ENCODE measurements at regions not wholly inside any gene's neighbourhood (a gene's known extent, or its start where the extent isn't known, plus 50 kb on each side); places are given as distances from the start of the nearest gene placed in this dataset.

DNA sequence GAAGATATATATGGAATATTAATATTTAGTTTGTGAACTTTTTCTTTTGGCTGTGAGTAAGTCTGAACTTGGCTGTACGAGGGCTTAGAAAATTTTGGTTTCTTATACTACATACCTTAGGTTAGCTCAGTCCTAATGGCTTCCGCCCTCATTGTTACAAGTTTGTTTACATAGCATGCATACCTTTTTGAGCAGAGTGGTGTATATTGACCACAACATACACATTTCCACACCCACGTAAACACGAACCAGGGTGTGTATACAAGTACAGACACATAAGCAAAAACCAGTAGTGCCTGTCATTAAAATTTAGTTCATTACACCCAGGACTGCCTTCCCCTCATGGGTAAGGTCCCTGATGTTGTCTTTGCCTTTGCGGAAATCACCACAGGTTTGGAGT, 230.2 kb upstream of the RGS6 start:
- POLR2A ChIA-PET (ENCODE audit: unreplicated experiment) = interaction anchor here (0.5 kb wide), 1 partner anchor 125 kb away, joined by 4 read pairs; no protein-coding TSS in a partner anchor
- peak overlapping the region; percentile 82 for H4K91ac ChIP-seq (ENCODE audit: insufficient read depth, low read depth, low read length)
- H3K14ac ChIP-seq (replicated peaks; ENCODE audit: low read depth, low read length) = peak overlapping the region; percentile 80
- H2BK15ac ChIP-seq (ENCODE audit: low read depth, low read length) = peak overlapping the region; percentile 31; the same call in 1 of the 3 replicates
- H3K4me2 ChIP-seq (ENCODE audit: low read depth, low read length) = peak overlapping the region; percentile 69
- peaks cover 3% of the 10 kb centered on the region; the same call in 1 of the 2 replicates for H3K36me3 ChIP-seq (ENCODE audit: control insufficient read depth, insufficient read depth, low read length)
- peak overlapping the region; percentile 76; the same call in 1 of the 2 replicates for H4K5ac ChIP-seq (ENCODE audit: low read depth, low read length)
- peaks cover 21% of the 10 kb centered on the region for H3K4me1 ChIP-seq (ENCODE audit: control insufficient read depth, insufficient read depth, low read length)
- H2AK5ac ChIP-seq (ENCODE audit: low read depth, low read length) = peak overlapping the region; percentile 79
- H3K4me3 ChIP-seq (ENCODE audit: insufficient read depth, low read depth, low read length) = no peak overlapping the region
- no peaks in the 10 kb centered on the region for H4K20me1 ChIP-seq (ENCODE audit: insufficient read depth, low read length)
- TF ChIP-seq FOS (IDR thresholded peaks at IDR 0.05; ENCODE audit: low read depth, low read length) (no peak), MAFK (IDR thresholded peaks at IDR 0.05; ENCODE audit: low read depth, low read length) (no peak; the same call in 1 of the 2 replicates), BHLHE40 (IDR thresholded peaks at IDR 0.05; ENCODE audit: low read depth, low read length) (peak; percentile 64), RFX5 (IDR thresholded peaks at IDR 0.05; ENCODE audit: low read depth, low read length) (no peak), USF2 (IDR thresholded peaks at IDR 0.05; ENCODE audit: low read depth, low read length) (no peak), RCOR1 (IDR thresholded peaks at IDR 0.05; ENCODE audit: insufficient replicate concordance, low read length) (no peak)
- peak overlapping the region; percentile 80 for H2BK5ac ChIP-seq (ENCODE audit: low read depth, low read length, poor library complexity, severe bottlenecking)
- CTCF ChIA-PET = interaction anchor here (0.6 kb wide), 1 partner anchor 9 kb away, joined by 4 read pairs; no protein-coding TSS in a partner anchor
- no peaks in the 10 kb centered on the region for H3K9me3 ChIP-seq (ENCODE audit: control insufficient read depth, insufficient read depth, low read length)
- in situ Hi-C loops (cut with MboI; ENCODE audit: low sequenced_read_pairs) = no loop called here
- peak overlapping the region; percentile 71; the same call in 1 of the 2 replicates for H3K18ac ChIP-seq (ENCODE audit: low read depth, low read length)
- H3K27ac ChIP-seq (ENCODE audit: insufficient read depth, low read length) = peak overlapping the region; percentile 70
- peak overlapping the region; percentile 75 for H2AK9ac ChIP-seq (replicated peaks; ENCODE audit: low read depth, low read length, poor library complexity)
- ATAC-seq (ENCODE audit: low read depth) (peak; percentile 62), DNase-seq (peak; percentile 89)
- H3K9ac ChIP-seq (ENCODE audit: low read depth, low read length) = peak overlapping the region; percentile 35; the same call in 1 of the 2 replicates
- intact Hi-C loops (cut with micrococcal nuclease) = loop anchor here (5.0 kb wide), 1 partner anchor 35 kb away; no protein-coding TSS in a partner anchor
- no peaks in the 10 kb centered on the region for H3K27me3 ChIP-seq (ENCODE audit: control insufficient read depth, insufficient read depth, low read length)
- no peak overlapping the region for H2AFZ ChIP-seq (replicated peaks; ENCODE audit: low read length, poor library complexity)
- H3K23ac ChIP-seq (ENCODE audit: low read depth, low read length) = peak overlapping the region; percentile 66; the same call in 1 of the 2 replicates
- H4K8ac ChIP-seq (ENCODE audit: low read depth in 2 of 2, low read length in 2 of 2) = peak overlapping the region in 1 of 2 experiments; percentile 61; a peak in 1 of 4 replicates
- peak overlapping the region; percentile 88 for H3K4ac ChIP-seq (ENCODE audit: low read depth, low read length)
- H2BK120ac ChIP-seq (ENCODE audit: low read depth, low read length) = peak overlapping the region; percentile 81
- H3K56ac ChIP-seq (ENCODE audit: extremely low read depth, insufficient read depth, low read length) = no peak overlapping the region
- BruUV-seq (replicated peaks) = no TSS peak
- WGBS, 2 experiments (ENCODE audit: extremely low coverage in 2 of 2, insufficient read length in 1 of 2) = 100% methylated on average over 1 of the region's 5 CpGs; no CpG with 5 or more reads in 1 of the 2 experiments
- H2BK20ac ChIP-seq (ENCODE audit: low read depth, low read length) = peak overlapping the region; percentile 71
- H3K79me1 ChIP-seq (ENCODE audit: low read depth in 1 of 2, low read length in 2 of 2) = peaks cover 9 to 19% of the 10 kb centered on the region in 2 experiments; a peak in 2 of 4 replicates
- dilution Hi-C loops (cut with HindIII; ENCODE audit: low sequenced_read_pairs, unreplicated experiment) = no loop called here
- peaks cover 11% of the 10 kb centered on the region for H3K9me1 ChIP-seq (ENCODE audit: insufficient read depth, low read length)
